ENCODE measurements at regions not wholly inside any gene's neighbourhood (a gene's known extent, or its start where the extent isn't known, plus 50 kb on each side); places are given as distances from the start of the nearest gene placed in this dataset.
"Not testable (repeated sequence)": the region's sequence is repeated elsewhere in the genome, so short reads cannot be mapped to it uniquely, and the experiment has no call there.

DNA sequence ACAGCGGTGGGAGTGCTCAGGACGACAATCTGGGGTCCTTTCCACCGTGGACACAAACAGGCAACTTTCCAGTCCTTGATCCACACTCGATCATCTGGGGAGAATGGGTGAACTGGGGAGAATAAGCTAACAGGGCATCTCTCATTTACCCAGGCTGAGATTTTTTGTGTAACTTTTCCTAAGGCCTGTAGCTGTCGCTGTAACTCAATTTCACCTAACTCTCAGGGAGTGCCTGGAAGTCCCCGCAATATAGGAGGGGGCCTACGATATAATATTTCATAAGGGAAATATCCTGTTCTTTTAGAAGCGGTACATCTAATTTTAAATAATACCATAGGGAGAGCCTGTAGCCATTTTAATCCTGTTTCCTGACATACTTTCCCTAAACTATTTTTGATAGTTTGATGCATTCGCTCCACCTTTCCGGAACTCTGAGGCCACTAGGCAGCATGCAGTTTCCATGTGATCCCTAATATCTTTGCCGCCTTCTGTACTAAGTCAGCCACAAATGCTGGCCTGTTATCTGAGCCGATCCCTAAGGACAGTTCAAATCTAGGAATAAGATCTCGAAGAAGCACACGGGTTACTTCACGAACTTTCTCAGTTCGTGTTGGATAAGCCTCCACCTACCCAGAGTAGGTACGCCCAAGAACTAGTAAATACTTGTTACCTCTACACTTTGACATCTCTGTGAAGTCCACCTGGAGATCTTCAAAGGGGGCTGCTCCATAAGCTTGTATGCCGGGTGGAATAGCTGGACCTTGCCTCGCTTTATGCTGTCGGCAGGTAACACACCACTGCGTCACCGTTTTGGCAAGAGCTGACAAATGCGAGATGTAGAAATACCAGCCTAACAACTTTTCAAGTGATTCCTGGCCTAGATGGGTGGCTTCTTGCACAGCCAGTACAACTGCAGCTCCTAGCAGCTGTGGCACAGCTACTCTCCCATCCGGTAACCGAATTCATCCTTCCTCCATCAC lies 155.7 kb downstream of the UNC93B1 start:
- not testable (repeated sequence) for TF ChIP-seq POLR2AphosphoS5 (IDR thresholded peaks at IDR 0.05; ENCODE audit: low read depth); EZH2 (IDR thresholded peaks at IDR 0.05; ENCODE audit: low read depth, unreplicated experiment); REST (IDR thresholded peaks at IDR 0.05; ENCODE audit: unreplicated experiment); CREB1 (CRISPR knock-in tag; IDR thresholded peaks at IDR 0.05; ENCODE audit: low read depth); JUNB (IDR thresholded peaks at IDR 0.05; ENCODE audit: unreplicated experiment); EZH2phosphoT487 (IDR thresholded peaks at IDR 0.05; ENCODE audit: unreplicated experiment)
- TF ChIP-seq CTCF (conservative IDR thresholded peaks at IDR 0.05; ENCODE audit: low read depth in 2 of 2) = peak; percentile 50 to 59
- TF ChIP-seq, protein P1, sequence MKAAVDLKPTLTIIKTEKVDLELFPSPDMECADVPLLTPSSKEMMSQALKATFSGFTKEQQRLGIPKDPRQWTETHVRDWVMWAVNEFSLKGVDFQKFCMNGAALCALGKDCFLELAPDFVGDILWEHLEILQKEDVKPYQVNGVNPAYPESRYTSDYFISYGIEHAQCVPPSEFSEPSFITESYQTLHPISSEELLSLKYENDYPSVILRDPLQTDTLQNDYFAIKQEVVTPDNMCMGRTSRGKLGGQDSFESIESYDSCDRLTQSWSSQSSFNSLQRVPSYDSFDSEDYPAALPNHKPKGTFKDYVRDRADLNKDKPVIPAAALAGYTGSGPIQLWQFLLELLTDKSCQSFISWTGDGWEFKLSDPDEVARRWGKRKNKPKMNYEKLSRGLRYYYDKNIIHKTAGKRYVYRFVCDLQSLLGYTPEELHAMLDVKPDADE (IDR thresholded peaks at IDR 0.05) = not testable (repeated sequence)

All from GM23338 (cell line).